HPDE6-E6E7 (cell line): ENCODE measurements at regions not wholly inside any gene's neighbourhood (a gene's known extent, or its start where the extent isn't known, plus 50 kb on each side); places are given as distances from the start of the nearest gene placed in this dataset.
A peak's percentile ranks its signal among the peaks of the same experiment; 100 is the strongest.
"Not testable (repeated sequence)": the region's sequence is repeated elsewhere in the genome, so short reads cannot be mapped to it uniquely, and the experiment has no call there.

Source experiments
- DNase-seq: peaks from one replicate; pipeline ENCODE4 v3.0.0; 2011; ENCODE audit warnings: missing footprints; ENCODE audit errors: extremely low spot score

- no peak for DNase-seq
Observed at GRCh38 chr4:73348185-73348584, 55.9 kb upstream of the ALB start.

GRCh38 chr4:73347497-73347896, 56.6 kb upstream of the ALB start:
- DNase-seq: no peak

GRCh38 chr4:73345399-73345975, 58.6 kb upstream of the ALB start:
- DNase-seq: no peak

GRCh38 chr4:73344106-73344505, 60.0 kb upstream of the ALB start:
- no peak for DNase-seq

- DNase-seq: no peak
Observed at GRCh38 chr4:73343432-73343831, 60.7 kb upstream of the ALB start.

- peak; percentile 16 for DNase-seq
Observed at GRCh38 chr4:73341454-73341853, 62.6 kb upstream of the ALB start.

- no peak for DNase-seq
Observed at GRCh38 chr4:73340917-73341316, 63.2 kb upstream of the ALB start.

- DNase-seq: no peak
Observed at GRCh38 chr4:73335679-73336078, 68.4 kb upstream of the ALB start.

- not testable (repeated sequence) for DNase-seq
Observed at GRCh38 chr4:73332012-73332411, 72.1 kb upstream of the ALB start.

GRCh38 chr4:73329300-73329699, 70.7 kb upstream of the ANKRD17 start:
- DNase-seq: no peak

GRCh38 chr4:73325776-73326175, 67.2 kb upstream of the ANKRD17 start:
- DNase-seq: not testable (repeated sequence)

GRCh38 chr4:73317092-73317491, 58.5 kb upstream of the ANKRD17 start:
- DNase-seq: no peak

- DNase-seq: no peak
Observed at GRCh38 chr4:73315091-73315490, 56.5 kb upstream of the ANKRD17 start.

- no peak for DNase-seq
Observed at GRCh38 chr4:73312967-73313366, 54.4 kb upstream of the ANKRD17 start.

- no peak for DNase-seq
Observed at GRCh38 chr4:73311428-73311827, 52.8 kb upstream of the ANKRD17 start.

GRCh38 chr4:73309211-73309610, 50.6 kb upstream of the ANKRD17 start:
- DNase-seq: peak; percentile 12
